Endothelial cell of hepatic sinusoid (primary cell): ENCODE measurements at regions not wholly inside any gene's neighbourhood (a gene's known extent, or its start where the extent isn't known, plus 50 kb on each side); places are given as distances from the start of the nearest gene placed in this dataset.

Experiments
- in situ Hi-C: cut with HindIII; loops from 2 replicates; pipeline ENCODE4 v1.10.0; 2017; ENCODE audit warnings: low sequenced_read_pairs

GRCh38 chr17:77756846-77757560 is 201.5 kb upstream of the TNRC6C start:
- in situ Hi-C loops = loop anchor here (25.0 kb wide), 1 partner anchor 220 kb away; no protein-coding TSS in a partner anchor

- in situ Hi-C loops = loop anchor here (25.0 kb wide), 1 partner anchor 220 kb away; no protein-coding TSS in a partner anchor
Measured at GRCh38 chr17:77757561-77757898, 201.0 kb upstream of the TNRC6C start.

DNA sequence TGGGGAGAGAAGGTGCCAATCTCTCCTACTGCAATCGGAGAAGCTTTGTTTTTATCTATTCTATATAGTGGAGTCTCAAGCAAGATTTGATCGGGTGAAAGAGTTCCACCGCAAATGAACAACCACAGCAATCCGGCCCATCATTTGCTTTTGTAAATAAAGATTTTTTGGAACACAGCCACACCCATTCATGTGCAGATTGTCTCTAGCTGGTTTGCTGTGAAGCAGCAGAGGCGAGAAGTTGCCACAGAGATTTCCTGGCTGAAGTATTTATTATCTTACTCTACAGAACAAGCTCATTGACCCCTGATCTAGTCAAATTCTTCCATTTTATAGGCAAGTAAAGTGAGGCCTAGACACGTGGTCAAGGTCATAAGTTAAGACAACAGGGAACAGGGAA is 195.5 kb upstream of the TNRC6C start:
- in situ Hi-C loops = loop anchor here (25.0 kb wide), 1 partner anchor 226 kb away; no protein-coding TSS in a partner anchor

GRCh38 chr17:77763575-77763974 is 194.9 kb upstream of the TNRC6C start:
- in situ Hi-C loops = loop anchor here (25.0 kb wide), 1 partner anchor 226 kb away; no protein-coding TSS in a partner anchor

DNA sequence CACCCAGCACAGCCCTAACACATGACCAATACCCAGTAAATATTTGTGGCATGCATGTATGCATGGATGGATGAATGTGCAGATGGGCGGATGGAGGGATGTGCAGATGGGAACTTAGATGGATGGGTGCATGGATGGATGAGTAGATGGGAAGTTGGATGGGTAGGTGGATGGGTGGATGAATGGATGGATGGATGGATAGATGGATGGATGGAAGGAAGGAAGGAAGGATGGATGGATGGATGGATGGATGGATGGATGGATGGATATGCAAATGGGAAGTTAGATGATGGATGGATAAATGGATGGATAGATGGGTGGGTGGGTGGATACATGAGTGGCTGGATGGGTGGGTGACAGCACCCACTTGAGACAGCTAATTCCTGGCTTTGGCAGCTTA is 193.2 kb upstream of the TNRC6C start:
- in situ Hi-C loops = loop anchor here (25.0 kb wide), 1 partner anchor 228 kb away; no protein-coding TSS in a partner anchor

- in situ Hi-C loops = loop anchor here (25.0 kb wide), 1 partner anchor 230 kb away; no protein-coding TSS in a partner anchor
Measured at GRCh38 chr17:77767148-77767547, 191.4 kb upstream of the TNRC6C start.

DNA sequence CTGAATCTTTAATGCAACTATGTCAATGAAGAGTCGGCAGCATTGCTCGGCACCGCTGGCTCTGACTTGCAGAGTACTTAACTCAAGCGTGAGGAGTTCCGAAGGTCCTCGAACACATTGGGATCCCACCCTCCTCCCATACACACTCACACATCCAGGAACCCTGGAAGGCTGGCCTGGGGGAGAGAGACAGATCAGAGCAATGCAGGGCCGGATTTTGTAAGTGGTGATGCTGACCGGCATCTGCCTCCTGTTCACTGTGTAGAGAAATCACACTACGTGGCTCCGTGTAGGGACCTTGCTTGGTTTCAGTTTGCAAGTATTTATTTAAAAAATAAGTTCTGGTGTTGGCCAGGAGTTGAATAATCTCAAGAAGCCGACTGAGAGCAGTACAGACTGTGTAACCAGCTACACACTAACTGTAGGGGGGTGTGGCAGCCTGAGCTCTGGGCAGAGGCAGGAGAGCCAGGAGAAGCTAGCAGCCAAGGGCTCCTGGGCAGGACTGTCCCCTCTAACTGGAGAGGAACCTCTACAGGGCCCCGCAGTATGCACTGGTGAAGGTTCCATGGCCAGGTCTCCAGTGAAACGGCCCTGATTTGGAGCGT is 190.2 kb upstream of the TNRC6C start:
- in situ Hi-C loops = loop anchor here (25.0 kb wide), 1 partner anchor 231 kb away; no protein-coding TSS in a partner anchor

GRCh38 chr17:77769215-77769614 is 189.3 kb upstream of the TNRC6C start:
- in situ Hi-C loops = loop anchor here (25.0 kb wide), 1 partner anchor 232 kb away; no protein-coding TSS in a partner anchor

- in situ Hi-C loops = loop anchor here (25.0 kb wide), 1 partner anchor 232 kb away; no protein-coding TSS in a partner anchor
Measured at GRCh38 chr17:77769762-77770161, 188.7 kb upstream of the TNRC6C start.

DNA sequence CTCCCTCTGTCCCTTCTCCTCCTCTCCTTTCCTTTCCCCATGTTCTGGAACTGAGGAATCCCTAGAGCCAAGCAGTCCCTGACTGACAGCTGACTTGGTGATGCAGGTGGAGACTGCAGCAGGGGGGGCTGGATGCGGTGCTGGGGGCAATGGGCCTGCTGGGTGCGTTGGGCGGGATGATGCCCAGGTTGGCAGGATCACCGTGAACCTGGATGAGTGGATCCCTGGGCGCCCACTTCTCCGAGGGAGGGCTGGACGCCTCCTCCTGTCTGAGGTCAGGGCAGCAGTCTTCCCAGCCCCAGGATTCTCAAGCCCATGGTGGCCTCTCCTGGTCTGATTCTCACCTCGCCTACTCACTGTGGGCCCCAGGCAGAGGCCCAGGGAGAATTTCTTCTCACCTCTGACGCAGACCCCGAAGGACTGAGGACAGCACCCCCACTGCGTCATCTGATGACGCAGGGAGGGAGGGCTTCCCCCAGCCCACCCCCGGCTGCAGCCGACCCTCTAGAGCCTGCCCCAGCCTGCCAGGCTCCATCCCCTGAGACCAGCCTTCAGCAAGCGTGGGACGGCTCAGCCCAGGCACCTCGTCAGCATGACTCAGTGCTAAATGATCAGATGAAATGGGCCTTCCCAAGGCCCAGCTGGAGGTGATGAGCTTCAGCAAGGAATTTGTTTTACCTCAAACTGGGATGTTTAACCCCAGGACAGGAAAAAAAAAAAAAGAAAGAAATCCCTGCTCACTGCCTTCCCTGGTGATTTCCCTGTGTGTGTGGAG is 188.0 kb upstream of the TNRC6C start:
- in situ Hi-C loops = loop anchor here (25.0 kb wide), 1 partner anchor 233 kb away; no protein-coding TSS in a partner anchor

- in situ Hi-C loops = loop anchor here (25.0 kb wide), 1 partner anchor 234 kb away; no protein-coding TSS in a partner anchor
Measured at GRCh38 chr17:77771145-77771544, 187.4 kb upstream of the TNRC6C start.

- in situ Hi-C loops = loop anchor here (25.0 kb wide), 1 partner anchor 234 kb away; no protein-coding TSS in a partner anchor
Measured at GRCh38 chr17:77771587-77771986, 186.9 kb upstream of the TNRC6C start.

- in situ Hi-C loops = loop anchor here (25.0 kb wide), 1 partner anchor 235 kb away; no protein-coding TSS in a partner anchor
Measured at GRCh38 chr17:77771998-77772397, 186.5 kb upstream of the TNRC6C start.

GRCh38 chr17:77772461-77772897 is 186.0 kb upstream of the TNRC6C start:
- in situ Hi-C loops = loop anchor here (25.0 kb wide), 1 partner anchor 235 kb away; no protein-coding TSS in a partner anchor

- in situ Hi-C loops = loop anchor here (25.0 kb wide), 1 partner anchor 236 kb away; no protein-coding TSS in a partner anchor
Measured at GRCh38 chr17:77772899-77773358, 185.6 kb upstream of the TNRC6C start.

DNA sequence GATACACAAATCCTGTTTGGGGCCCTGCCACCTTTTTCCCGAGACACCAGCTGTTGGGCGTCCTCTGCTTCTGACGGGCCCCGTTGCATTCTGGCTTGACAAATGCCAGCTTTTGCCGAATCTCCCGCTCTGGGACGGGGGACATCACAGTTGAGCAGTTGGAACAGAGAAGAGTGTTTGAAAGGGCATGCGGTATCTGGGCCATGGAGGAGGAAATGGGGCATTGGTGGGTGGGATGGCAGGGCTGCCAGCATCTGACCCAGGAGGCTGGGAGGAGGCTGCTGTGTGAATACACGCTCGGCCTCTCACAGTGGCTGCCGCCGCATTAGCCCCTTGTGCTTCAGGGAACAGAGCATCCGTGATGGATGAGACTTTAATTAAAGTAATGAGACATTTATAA is 184.3 kb upstream of the TNRC6C start:
- in situ Hi-C loops = loop anchor here (25.0 kb wide), 1 partner anchor 237 kb away; no protein-coding TSS in a partner anchor

DNA sequence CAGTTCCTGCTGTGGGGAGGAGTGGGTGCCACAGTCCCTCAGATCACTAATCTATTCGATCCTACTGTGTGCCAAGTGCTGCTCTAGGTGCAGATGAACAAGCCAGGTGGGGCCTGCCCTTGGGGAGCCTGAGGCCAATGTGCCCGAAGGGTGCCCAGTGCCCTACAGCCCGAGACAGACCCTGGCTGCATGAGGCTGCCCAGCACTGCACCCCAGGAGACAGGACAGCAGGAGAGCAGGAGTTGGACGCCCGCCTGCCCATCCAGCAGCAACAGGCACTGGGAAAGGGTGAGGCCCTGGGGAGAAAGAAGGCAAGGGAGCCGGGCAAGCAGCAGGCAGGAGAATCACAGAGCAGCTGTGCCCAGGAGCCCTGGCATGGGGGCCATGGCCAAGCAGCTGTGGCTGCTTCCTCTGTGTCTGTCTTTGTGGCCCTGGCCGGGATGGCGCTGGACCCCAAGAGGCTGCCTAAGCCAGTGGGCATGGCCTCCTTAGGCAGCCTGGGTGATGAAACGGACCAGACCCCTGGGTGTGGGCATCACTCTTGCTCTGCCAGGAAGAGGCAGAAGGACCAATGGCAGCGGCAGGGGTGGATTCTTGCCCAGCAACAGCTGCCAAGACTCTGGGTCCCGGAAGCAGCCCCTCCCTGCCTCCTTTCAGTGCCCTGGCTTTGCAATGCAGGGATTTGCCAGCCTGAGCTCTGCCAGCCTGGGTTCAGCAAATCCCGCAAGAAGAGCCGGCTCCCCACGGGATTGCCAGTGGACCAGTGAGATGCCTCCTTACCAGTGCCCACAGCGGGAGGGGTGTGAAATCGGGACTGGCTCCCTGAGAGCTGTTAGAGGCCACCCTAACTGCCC is 179.6 kb upstream of the TNRC6C start:
- in situ Hi-C loops = no loop called here

GRCh38 chr17:77779711-77780539 is 178.6 kb upstream of the TNRC6C start:
- in situ Hi-C loops = no loop called here

DNA sequence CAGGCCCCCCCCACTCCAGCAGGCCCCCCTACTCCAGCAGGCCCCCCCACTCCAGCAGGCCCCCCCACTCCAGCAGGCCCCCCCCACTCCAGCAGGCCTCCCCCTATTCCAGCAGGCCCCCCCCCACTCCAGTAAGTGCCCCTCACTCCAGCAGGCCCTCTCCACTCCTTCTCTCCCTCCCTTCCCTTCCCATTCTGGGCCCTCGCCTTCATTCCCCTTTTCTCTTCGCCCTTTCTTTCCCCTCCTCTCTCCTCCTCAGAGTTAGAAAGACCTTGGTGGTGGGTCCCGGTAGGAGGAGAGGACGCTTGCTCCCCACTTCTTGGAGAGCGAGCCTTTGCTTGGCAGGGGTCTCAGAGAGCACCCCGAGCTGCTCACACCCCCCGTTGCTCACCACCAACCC is 177.0 kb upstream of the TNRC6C start:
- in situ Hi-C loops = no loop called here
